Upper lobe of left lung (tissue), 6 donors: ENCODE measurements at regions not wholly inside any gene's neighbourhood (a gene's known extent, or its start where the extent isn't known, plus 50 kb on each side); places are given as distances from the start of the nearest gene placed in this dataset.

Experiments
- ATAC-seq, 2 donors: fragments of 200-7000 bp; cut with Tn5 transposase; one replicate each; pipeline ENCODE4 v1.9.1; 2022; ENCODE audit warnings: mild to moderate bottlenecking in 2 of 2, moderate library complexity in 2 of 2; ENCODE audit not compliant: low FRiP score in 2 of 2
- DNase-seq, 2 donors: peaks; one replicate each; pipeline ENCODE4 v3.0.0-alpha.2; 2019 to 2020
- H3K27ac ChIP-seq, 4 donors: fragments of 200-600 bp; sonication (generic); one replicate each; pipeline ENCODE4 v1.5.1; 2016 to 2019
- H3K27me3 ChIP-seq, 4 donors: fragments of 200-600 bp; sonication (generic); one replicate each; pipeline ENCODE4 v1.5.1; 2017 to 2019
- H3K36me3 ChIP-seq, 4 donors: fragments of 200-600 bp; sonication (generic); one replicate each; pipeline ENCODE4 v1.5.1; 2016 to 2019
- H3K4me1 ChIP-seq, 4 donors: fragments of 200-600 bp; sonication (generic); one replicate each; pipeline ENCODE4 v1.5.1; 2018 to 2019
- H3K4me3 ChIP-seq, 4 donors: fragments of 200-600 bp; sonication (generic); one replicate each; pipeline ENCODE4 v1.5.1; 2017 to 2019; ENCODE audit warnings: mild to moderate bottlenecking in 2 of 4, moderate library complexity in 1 of 4
- H3K9me3 ChIP-seq, 4 donors: fragments of 200-600 bp; sonication (generic); one replicate each; pipeline ENCODE4 v1.5.1; 2018 to 2019
- CTCF ChIP-seq, 6 experiments: fragments of 450-650 bp in 4 of 6; fragments of 200-600 bp in 2 of 6; sonication (generic) in 2 of 6; IDR thresholded peaks; one replicate each; pipeline ENCODE4 v1.5.1; 2016 to 2019; ENCODE audit warnings: antibody characterized with exemption in 6 of 6
- EP300 ChIP-seq, 4 donors: sonication (generic); formaldehyde crosslinking; IDR thresholded peaks; one replicate each; pipeline ENCODE4 v1.5.1; 2017; ENCODE audit warnings: antibody characterized with exemption in 4 of 4, control low read depth in 2 of 4
- POLR2A ChIP-seq, 4 donors: fragments of 450-650 bp; IDR thresholded peaks; one replicate each; pipeline ENCODE4 v1.5.1; 2016 to 2017; ENCODE audit warnings: antibody characterized with exemption in 4 of 4, mild to moderate bottlenecking in 2 of 4
- POLR2AphosphoS5 ChIP-seq, 2 donors: sonication (generic); formaldehyde crosslinking; IDR thresholded peaks; one replicate each; pipeline ENCODE4 v1.5.1; 2017; ENCODE audit warnings: antibody characterized with exemption in 2 of 2
- WGBS, 2 donors: methylation state at CpG; one replicate each; pipeline ENCODE4 v1.1.5; 2017 to 2018; 5-methylcytosine and 5-hydroxymethylcytosine counted together
- donor health status: DM: no; HTN: no; CAD: no; lungs with moderate emphysema.
- donor health status: DM: no; HTN: yes; CAD: no; lungs with severe emphysema.

GRCh38 chr12:90167518-90168208, 459.0 kb upstream of the ATP2B1 start:
- H3K4me1 ChIP-seq: no peaks in the 10 kb centered on the region
- no peak overlapping the region for H3K4me3 ChIP-seq
- H3K9me3 ChIP-seq: no peaks in the 10 kb centered on the region
- WGBS, 2 donors: 91 to 92% methylated on average over 8 of the region's 8 CpGs
- H3K27me3 ChIP-seq: no peaks in the 10 kb centered on the region
- ATAC-seq: no peak
- no peaks in the 10 kb centered on the region for H3K36me3 ChIP-seq
- no peak overlapping the region for H3K27ac ChIP-seq
- no peak for TF ChIP-seq POLR2AphosphoS5 (IDR thresholded peaks at IDR 0.05)
- no peak for TF ChIP-seq EP300 (IDR thresholded peaks at IDR 0.05)
- no peak for TF ChIP-seq POLR2A (IDR thresholded peaks at IDR 0.05)
- TF ChIP-seq CTCF (IDR thresholded peaks at IDR 0.05): no peak
- DNase-seq: no peak

- DNase-seq: no peak
- H3K4me3 ChIP-seq: no peak overlapping the region
- H3K27ac ChIP-seq: no peak overlapping the region
- ATAC-seq: no peak
- 73 to 80% methylated on average over 2 of the region's 2 CpGs for WGBS, 2 donors
- no peaks in the 10 kb centered on the region for H3K9me3 ChIP-seq
- H3K36me3 ChIP-seq: no peaks in the 10 kb centered on the region
- TF ChIP-seq POLR2A (IDR thresholded peaks at IDR 0.05) (no peak), EP300 (IDR thresholded peaks at IDR 0.05) (no peak), CTCF (IDR thresholded peaks at IDR 0.05) (no peak), POLR2AphosphoS5 (IDR thresholded peaks at IDR 0.05) (no peak)
- no peaks in the 10 kb centered on the region for H3K27me3 ChIP-seq
- H3K4me1 ChIP-seq: no peaks in the 10 kb centered on the region
These were observed 458.0 kb upstream of the ATP2B1 start for GRCh38 chr12:90166671-90167070.

- ATAC-seq: no peak
- Histone ChIP-seq H3K4me1 (no peaks in the 10 kb centered on the region), H3K4me3 (no peak overlapping the region), H3K27me3 (no peaks in the 10 kb centered on the region), H3K27ac (no peak overlapping the region), H3K36me3 (no peaks in the 10 kb centered on the region), H3K9me3 (no peaks in the 10 kb centered on the region)
- DNase-seq: no peak
- 68 to 78% methylated on average over 1 of the region's 1 CpG for WGBS, 2 donors
- TF ChIP-seq POLR2AphosphoS5 (IDR thresholded peaks at IDR 0.05) (no peak), CTCF (IDR thresholded peaks at IDR 0.05) (no peak), POLR2A (IDR thresholded peaks at IDR 0.05) (no peak), EP300 (IDR thresholded peaks at IDR 0.05) (no peak)
These were observed 457.4 kb upstream of the ATP2B1 start for GRCh38 chr12:90166012-90166411.

DNA sequence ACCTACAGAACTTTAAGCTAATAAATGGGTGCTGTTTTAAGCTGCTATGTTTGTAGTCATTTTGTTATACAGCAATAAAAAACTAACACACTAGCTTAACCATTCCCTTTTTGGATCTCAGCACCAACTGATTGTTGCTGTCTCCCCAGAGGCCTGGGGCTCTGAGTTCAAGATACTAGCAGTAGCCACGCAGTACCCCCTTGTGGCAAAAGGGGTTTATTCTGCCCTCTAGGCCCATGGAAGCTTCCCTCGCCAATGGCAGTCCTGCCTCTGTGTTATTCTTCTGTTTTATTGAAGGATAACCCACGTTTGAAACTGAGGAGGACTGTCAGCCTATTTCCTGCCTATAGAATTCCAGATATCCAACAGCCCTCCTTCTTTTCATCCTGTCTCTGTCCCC, 455.3 kb upstream of the ATP2B1 start:
- Histone ChIP-seq H3K36me3 (no peaks in the 10 kb centered on the region), H3K27me3 (no peaks in the 10 kb centered on the region), H3K4me3 (no peak overlapping the region), H3K9me3 (no peaks in the 10 kb centered on the region), H3K4me1 (no peaks in the 10 kb centered on the region), H3K27ac (no peak overlapping the region)
- no peak for ATAC-seq
- WGBS, 2 donors: 70 to 79% methylated on average over 3 of the region's 3 CpGs
- DNase-seq: no peak
- no peak for TF ChIP-seq EP300 (IDR thresholded peaks at IDR 0.05)
- no peak for TF ChIP-seq POLR2A (IDR thresholded peaks at IDR 0.05)
- TF ChIP-seq CTCF (IDR thresholded peaks at IDR 0.05): no peak
- no peak for TF ChIP-seq POLR2AphosphoS5 (IDR thresholded peaks at IDR 0.05)

DNA sequence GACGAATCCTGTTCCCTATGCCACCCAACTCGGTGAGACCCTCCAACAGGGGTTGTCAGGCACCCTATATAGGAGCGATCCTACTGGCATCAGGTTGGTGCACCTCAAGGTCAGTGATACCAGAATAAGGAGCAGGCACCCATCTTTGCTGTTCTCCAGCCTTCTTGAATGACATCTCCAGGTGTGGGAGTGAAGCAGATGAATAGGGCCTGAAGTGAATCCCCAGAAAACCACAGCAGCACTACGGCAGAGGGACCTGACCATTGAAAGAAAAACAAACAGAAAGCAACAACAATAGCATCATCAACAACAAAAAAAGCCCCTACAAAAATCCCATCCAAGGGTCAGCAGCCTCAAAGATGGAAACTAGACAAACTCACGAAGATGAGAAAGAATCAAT, 445.2 kb upstream of the ATP2B1 start:
- H3K9me3 ChIP-seq: no peaks in the 10 kb centered on the region
- H3K4me1 ChIP-seq: no peaks in the 10 kb centered on the region
- WGBS, 2 donors: 92 to 94% methylated on average over 3 to 5 of the region's 5 CpGs
- no peaks in the 10 kb centered on the region for H3K36me3 ChIP-seq
- TF ChIP-seq EP300 (IDR thresholded peaks at IDR 0.05): no peak
- no peak for TF ChIP-seq POLR2A (IDR thresholded peaks at IDR 0.05)
- no peak for TF ChIP-seq POLR2AphosphoS5 (IDR thresholded peaks at IDR 0.05)
- no peak for TF ChIP-seq CTCF (IDR thresholded peaks at IDR 0.05)
- no peaks in the 10 kb centered on the region for H3K27me3 ChIP-seq
- DNase-seq (no peak), ATAC-seq (no peak)
- H3K27ac ChIP-seq: no peak overlapping the region
- H3K4me3 ChIP-seq: no peak overlapping the region
